A673 (cell line): ENCODE measurements at regions not wholly inside any gene's neighbourhood (a gene's known extent, or its start where the extent isn't known, plus 50 kb on each side); places are given as distances from the start of the nearest gene placed in this dataset.

Source experiments
- EZH2 ChIP-seq: fragments of 200-600 bp; sonication (generic); IDR thresholded peaks from 2 replicates; pipeline ENCODE4 v1.6.1; 2017; ENCODE audit warnings: borderline replicate concordance, low read depth, mild to moderate bottlenecking, mixed read lengths, antibody characterized with exemption, low read length; ENCODE audit not compliant: poor library complexity, severe bottlenecking
- TF ChIP-seq, protein P1 (sequence below): fragments of 300-800, 200-600 bp; sonication (generic); conservative IDR thresholded peaks from 2 replicates; pipeline ENCODE4 v1.5.1; 2017; ENCODE audit warnings: low read depth, mild to moderate bottlenecking, antibody characterized with exemption, low read length, moderate library complexity, mixed read lengths

DNA sequence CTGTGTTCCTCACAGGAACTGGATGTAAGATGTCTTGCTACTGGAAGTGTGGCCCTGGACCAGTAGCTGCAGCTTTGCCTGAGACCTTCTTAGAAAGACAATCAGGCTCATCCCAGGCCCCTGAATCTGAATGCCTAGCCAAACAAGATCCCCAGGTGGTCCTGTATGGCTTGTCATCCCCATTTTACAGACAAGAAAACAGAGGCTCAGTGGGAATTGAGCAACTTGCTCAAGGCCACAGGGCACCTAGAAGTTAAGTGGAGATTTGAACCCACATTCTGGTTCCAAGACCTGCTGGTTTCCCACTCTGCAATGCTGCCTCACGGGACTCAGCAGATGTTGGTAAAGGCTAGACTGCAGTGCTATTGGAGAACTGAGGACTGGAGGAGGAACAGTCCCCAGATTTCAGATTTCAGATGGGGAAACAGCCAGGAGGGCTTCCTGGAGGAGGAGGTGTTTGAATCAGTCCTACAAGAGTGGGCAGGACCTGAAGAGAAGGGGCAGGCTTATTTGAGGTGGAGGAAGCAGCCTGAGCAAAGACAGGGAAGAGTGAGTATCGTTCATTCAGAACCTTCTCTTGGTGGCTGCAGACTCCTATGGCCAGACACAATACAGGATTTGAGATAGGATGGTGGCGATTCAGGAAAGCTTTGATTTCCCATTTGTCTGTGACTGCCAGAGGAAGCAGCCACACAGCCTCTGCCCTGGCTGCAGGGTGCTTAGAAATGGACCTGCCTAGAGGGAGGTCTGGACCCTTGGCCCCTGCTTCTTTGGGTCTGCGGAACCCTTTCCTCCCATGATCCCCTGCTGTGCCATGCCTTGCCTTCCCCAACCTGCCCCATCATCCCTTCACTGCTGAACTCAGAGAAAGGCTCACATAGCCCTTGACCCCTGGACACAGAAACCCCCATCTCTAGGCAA is 233.4 kb upstream of the NLRP1 start:
- TF ChIP-seq, protein P1, sequence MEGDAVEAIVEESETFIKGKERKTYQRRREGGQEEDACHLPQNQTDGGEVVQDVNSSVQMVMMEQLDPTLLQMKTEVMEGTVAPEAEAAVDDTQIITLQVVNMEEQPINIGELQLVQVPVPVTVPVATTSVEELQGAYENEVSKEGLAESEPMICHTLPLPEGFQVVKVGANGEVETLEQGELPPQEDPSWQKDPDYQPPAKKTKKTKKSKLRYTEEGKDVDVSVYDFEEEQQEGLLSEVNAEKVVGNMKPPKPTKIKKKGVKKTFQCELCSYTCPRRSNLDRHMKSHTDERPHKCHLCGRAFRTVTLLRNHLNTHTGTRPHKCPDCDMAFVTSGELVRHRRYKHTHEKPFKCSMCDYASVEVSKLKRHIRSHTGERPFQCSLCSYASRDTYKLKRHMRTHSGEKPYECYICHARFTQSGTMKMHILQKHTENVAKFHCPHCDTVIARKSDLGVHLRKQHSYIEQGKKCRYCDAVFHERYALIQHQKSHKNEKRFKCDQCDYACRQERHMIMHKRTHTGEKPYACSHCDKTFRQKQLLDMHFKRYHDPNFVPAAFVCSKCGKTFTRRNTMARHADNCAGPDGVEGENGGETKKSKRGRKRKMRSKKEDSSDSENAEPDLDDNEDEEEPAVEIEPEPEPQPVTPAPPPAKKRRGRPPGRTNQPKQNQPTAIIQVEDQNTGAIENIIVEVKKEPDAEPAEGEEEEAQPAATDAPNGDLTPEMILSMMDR, result no peak
- no peak for TF ChIP-seq EZH2
